DMS153 treated with DMSO at 0.1 percent for 48 hours (cell line): ENCODE measurements at regions not wholly inside any gene's neighbourhood (a gene's known extent, or its start where the extent isn't known, plus 50 kb on each side); places are given as distances from the start of the nearest gene placed in this dataset.

ENCODE experiments used
- DNase-seq: peaks from one replicate; lab custom pipeline; 2025; ENCODE audit not compliant: unreplicated experiment; lab: John Stamatoyannopoulos, UW

DNA sequence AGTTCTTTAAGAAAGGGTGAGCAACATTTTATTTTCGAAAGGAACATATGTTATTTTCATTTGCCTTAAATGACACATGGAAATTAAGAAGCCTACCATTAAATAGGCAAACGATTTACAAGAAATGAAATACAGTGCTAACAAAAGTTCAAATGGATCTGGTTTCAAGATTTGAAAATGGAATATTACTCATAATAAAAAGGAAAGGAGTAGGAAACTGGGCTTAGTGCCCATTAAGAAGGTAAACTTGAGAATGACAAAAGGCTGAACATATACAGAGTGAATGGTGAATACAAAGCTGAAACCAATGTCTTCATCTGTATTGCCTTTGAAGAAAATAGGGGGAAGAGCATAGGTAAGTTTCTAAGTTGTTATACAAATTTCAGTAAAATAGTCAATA, 974.2 kb upstream of the C9orf72 start:
- DNase-seq = no peak

DNA sequence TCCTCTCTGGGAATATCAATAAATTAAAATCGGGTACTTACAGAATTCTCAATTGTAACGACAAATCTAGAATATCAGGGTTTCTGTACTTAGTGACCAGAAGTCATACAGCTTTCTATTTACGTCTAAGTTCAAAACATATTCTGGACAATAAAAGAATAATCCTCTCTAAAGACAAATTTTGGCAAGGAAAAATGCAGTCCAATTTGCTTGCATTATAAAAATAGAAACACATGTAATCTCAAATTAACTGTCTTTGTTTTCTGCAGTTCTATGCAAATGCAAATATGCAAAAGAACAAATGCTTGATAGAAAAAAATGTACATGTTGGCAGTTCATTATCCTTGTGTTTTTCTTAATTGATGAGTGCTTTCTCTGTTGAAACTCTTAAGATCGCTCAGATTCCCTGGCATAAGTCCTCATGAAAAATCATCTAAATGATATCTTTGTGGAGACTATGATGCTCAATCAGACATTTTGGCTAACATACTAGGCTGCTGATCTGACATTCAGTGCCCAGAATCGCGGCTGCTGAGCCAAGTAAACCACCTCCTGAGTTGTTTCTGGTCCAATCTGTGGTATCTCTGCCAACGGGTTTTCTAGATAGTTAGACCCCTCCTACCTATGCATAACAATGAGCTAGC, 990.1 kb upstream of the C9orf72 start:
- no peak for DNase-seq

DNA sequence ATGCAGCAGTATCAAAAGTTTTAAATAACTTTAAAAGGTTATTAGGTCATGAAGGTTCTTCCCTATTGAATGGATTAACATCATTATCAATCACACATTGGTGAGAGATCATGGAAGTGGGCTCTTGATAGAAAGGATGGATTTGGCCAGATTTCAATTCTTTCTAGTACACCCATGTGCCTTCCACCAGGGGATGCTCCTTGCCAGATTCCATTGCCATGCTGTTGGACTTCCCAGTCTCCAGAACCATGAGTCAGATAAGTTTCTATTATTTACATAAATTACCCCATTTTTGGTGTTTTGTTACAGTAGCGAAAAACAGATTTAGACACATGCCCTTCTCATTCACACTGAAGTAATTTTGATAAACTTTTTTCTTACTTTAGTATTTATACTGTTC, 1010.6 kb upstream of the C9orf72 start:
- DNase-seq = no peak

- DNase-seq = no peak
Measured at GRCh38 chr9:28584542-28584941, 1011.3 kb upstream of the C9orf72 start.

DNA sequence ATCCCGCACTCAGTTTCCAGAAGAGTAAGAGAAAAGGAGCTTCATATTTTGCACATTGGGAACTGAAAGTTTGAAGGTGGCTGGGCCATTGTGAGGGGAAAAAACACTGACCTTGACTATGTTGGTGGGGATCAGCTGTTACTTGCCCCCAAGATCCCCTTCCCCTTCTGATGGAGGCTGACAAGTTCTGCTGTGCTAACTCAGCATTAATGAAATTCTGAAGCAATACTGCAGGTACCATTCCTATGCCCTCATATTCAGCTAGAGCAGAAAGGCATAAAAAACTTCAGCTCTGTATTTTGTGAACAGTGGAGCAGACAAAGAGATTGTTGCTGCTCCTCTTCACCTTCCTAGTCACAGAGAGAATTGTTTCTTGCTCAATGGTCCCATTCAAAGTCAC, 1013.8 kb upstream of the C9orf72 start:
- no peak for DNase-seq

DNA sequence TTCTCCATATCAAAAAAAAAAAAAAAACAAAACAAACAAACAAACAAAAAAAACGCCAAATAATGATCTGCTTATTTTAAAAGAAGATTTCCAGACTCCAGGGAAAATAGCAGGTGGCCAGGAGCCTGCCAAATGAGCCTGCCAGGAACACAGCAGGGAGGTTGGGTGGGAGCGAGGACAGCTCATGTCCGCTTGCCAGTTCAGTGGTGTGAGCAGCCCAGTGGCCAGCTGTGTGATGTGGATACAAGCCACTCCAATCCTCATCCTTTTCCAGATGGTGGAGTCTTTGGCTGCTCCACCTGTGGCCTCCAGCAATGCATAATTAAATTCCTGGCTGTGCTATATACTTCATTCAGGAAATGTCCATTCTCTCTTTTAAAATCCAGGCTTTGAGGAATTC, 1025.1 kb upstream of the C9orf72 start:
- no peak for DNase-seq

DNA sequence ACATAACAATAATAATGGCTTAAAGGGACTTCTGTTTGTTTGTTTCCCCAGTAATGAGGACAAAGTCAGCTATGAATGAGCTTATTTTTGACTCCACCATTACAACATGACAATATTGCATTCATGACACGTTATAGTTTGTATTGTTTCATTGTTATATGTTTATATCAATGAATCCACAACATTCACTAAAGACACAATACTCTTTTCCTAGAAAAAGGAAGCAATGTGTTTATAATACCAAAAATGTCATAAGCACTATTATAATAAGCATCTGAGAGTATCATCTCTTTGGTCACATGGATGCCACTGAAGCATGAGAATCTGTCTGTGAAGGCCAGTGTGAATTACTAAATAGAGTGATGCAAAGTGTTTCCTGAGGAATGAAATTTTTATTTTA, 1026.9 kb upstream of the C9orf72 start:
- DNase-seq = no peak

DNA sequence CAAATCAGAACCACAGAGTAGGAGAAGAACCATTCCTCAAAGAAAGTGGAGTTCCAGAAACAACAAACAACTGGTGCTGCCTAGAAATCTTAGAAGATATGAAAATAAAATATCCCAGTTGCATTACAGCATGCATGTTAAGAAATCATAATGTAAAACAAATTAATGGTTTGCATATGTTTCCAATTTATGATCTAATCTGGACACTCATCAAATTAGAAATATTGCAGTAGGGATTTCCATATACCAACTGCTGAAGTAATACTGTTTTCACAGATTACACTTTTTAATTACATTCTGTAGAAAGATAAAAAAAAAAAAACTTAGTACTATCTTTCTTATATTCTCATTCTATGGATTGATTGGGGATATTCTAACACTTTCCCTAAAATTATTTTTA, 1034.6 kb upstream of the C9orf72 start:
- no peak for DNase-seq

- no peak for DNase-seq
Measured at GRCh38 chr9:28610339-28610738, 1037.1 kb upstream of the C9orf72 start.

DNA sequence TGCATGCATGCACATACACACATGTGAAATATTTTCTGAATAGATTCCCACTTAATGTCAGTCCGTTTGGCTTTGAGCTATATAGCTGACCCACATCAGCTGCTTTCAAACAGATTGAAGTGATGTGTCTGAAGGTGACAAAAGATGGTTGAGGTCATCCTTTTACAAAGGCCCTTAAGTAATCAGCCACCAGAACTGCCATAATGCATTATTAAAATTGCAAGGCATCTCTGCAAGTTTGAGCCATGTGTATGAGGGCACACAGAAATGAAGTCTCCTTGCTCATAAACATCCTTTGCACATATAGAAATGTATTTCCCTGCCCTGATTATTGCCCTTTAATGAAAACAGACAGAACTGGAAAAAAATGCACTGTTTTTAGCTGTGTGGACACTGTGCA, 1043.0 kb upstream of the C9orf72 start:
- DNase-seq = no peak

DNA sequence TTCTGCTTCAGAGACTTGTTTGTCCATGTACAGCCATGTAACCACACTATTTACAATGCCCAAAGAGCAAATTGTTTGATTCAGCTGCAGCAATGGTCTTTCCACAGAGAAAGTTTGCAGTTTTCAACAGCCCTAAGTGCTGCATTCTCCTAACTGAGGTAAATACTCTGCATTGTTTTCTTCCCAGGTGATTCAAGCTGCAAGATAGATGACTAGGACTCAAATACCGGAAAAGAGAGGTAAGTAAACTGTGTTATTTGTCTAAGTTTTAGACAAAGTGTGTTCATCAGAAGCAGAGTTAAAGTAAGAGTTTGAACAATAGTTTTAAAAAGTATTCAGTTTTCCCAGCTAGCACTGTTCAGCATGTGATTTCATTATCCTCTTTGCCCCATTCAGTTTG, 1046.7 kb upstream of the C9orf72 start:
- no peak for DNase-seq

DNA sequence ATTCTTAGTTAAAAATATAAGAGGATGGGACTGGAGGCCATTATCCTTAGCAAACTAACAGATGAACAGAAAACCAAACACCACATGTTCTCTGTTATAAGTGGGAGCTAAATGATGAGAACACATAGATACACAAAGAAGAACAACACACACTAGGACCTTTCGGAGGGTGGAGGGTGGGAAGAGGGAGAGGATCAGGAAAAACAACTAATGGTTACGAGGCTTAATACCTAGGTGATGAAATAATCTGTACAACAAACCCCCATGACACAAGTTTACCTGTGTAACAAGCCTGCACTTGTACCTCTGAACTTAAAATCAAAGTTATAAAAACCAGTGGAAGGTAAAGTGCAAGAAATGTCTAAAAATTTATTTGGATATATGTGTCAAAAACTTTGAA, 1047.4 kb upstream of the C9orf72 start:
- no peak for DNase-seq

DNA sequence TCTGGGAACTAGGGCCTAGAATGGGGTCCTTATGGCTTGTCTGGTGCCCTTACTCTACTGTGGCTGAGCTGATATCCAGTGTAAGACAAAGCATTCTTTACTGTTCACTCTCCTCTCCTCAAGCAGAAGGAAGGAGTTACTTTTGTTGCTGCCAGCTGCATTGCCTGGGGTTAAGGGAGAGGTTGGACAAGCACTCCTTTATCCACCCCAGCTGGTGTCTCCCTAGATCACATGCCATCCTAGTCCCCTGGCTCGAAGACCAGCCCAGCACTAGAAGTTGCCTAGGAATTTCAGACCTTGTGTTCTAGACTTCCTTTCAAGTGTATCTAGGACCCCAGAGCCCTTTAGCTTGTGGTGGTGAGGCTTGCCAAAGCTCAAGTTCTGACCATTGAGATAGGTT, 1051.5 kb upstream of the C9orf72 start:
- no peak for DNase-seq

DNA sequence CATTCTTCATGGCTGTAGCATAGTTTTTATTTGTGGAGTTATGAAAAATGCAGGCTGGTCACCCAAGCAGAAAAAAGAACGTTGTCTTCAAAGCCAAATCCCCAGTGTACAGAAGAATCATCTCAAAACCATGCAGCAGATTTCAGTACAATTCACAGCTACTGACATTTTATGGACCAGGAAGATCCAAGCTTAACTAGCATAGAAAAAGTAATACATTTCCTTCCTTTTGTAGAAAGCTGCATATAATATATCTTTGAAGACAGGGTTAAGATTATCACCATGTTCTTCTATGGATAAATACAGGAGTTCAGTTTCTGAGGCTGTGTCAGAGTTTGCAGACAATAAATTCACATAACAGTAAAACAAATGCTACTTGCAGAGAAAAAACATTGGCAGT, 1054.8 kb upstream of the C9orf72 start:
- no peak for DNase-seq

- no peak for DNase-seq
Measured at GRCh38 chr9:28648723-28649122, 1075.4 kb upstream of the C9orf72 start.

DNA sequence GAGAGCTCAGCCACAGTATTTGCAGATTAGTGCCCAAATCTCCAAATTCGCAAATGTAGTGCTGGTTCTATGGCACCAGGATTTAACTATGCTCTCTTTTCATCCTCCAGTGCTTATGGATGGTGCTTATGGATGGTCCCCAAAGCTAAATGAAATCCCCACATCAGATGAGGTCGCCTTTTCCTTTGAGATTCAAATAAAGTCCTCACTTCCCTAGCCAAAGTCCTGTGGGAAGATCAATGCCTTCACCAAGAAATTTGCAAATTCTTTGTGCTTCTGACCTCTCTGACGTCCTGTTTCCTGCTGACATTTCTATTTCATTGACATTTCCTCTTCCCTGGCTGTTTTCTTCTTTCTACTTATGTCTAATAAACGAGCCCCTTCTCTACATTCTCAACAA, 1077.0 kb upstream of the C9orf72 start:
- no peak for DNase-seq

DNA sequence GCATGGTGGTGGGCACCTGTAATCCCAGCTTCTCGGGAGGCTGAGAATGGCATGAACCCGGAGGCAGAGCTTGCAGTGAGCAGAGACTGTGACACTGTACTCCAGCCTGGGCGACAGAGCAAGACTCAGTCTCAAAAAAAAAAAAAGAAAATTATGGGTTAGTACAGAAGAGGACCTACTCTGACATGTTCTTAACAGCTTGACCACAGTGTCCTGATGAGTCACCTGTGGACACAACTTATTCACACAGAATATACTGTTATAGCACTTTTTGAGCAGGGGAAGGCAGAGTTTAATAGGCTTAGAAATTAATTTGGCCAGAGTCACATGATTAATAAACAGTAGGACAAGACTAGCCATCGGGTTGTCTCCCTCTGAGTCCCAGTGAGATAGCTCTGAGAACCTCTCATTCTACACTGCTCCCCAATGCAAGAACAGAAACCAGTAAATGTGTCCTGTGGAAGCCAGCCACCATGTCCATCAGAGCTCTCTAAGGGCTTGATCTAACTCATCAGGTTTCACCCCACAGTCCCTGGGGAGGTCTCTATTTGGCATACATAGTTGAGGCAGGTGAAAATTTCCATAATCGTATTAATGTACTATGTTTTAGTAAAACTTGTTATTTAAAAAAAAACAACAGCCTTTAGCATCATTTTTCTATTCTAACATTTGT, 1077.9 kb upstream of the C9orf72 start:
- DNase-seq = no peak

GRCh38 chr9:28653216-28653615, 1079.9 kb upstream of the C9orf72 start:
- no peak for DNase-seq

DNA sequence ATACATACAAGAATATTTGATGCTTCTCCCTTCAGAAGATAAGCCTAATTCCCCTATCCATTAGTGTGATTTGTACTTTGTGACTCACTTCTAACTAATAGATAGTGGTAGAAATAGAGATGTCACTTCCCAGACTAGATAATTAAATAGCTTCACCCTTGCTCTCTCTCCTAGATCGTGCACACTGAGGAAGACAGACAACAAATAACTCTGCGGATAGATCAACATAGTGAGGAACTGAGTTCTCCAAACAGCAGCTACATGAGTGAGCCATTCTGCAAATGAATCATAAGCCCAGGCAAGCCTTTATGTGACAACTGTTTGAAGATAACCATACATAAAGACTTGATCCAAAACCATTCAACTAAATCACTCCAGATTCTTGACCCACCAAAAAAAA, 1083.4 kb upstream of the C9orf72 start:
- no peak for DNase-seq

DNA sequence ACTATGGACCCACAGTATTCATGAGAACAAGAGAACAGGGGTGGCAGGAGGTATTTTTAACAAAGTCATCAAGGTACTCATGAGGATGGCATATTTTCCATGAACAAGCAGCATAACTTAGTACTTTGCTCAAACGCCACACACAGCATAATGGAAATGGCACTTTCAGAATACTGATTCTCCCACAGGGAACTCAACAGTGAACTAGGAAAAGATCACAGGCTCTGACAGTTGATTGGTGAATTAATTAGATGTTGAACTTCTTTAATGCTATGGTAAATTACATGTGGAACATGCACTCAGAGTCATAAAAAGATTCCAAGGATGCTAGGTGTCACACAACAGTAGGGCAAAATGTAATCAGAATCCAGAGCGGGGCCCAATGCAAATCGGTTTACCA, 1088.6 kb upstream of the C9orf72 start:
- DNase-seq = no peak

GRCh38 chr9:28662675-28663074, 1089.4 kb upstream of the C9orf72 start:
- DNase-seq = no peak

GRCh38 chr9:28668158-28668557, 1094.9 kb upstream of the C9orf72 start:
- DNase-seq = no peak

DNA sequence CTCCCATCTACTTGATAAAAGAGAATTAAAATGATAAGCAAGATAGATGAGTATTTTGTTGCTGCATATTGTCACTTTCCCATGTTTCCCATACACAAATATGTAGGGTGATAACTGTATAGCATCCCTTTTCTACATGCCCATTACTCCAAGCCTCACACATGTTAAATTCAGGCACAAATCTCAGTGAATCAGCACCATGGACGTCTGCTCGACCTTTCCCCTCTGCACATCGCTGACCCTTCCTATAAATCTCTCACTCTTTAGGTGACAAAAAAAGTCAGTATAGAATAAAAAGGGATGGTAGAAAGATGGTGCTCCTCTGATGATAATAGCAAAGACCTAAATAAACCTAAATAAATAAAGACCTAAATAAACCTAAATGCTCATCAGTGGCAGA, 1097.7 kb upstream of the C9orf72 start:
- DNase-seq = no peak
